GM18507 (cell line): ENCODE measurements at regions not wholly inside any gene's neighbourhood (a gene's known extent, or its start where the extent isn't known, plus 50 kb on each side); places are given as distances from the start of the nearest gene placed in this dataset.

Experiments used
- DNase-seq: peaks from one replicate; pipeline ENCODE4 v3.0.0; 2011; ENCODE audit warnings: low read depth; ENCODE audit not compliant: insufficient read length; ENCODE audit errors: extremely low spot score
- FAIRE-seq: peaks from 2 replicates; lab custom pipeline; 2011; peaks lifted over from hg19 to GRCh38; lab: Jason Lieb, UNC

DNA sequence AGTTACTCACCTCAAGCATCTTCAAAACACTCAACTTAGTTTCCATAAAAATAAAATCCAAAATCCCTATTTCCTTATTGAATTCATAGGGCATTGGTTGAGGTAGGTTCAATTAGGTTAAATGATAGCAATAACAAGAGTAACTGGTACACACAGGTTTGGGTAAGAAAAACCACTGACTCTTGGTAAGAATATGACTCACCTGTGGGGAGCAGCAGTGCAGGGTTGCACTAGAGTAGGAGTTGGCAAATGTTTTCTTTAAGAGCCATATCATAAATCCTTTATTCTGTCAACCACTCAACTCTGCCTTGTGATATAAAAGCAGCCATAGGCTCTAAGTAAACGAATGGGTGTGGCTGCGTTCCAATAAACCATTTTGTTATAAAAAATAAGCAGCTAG, 71.4 kb upstream of the CDH20 start:
- DNase-seq (no peak), FAIRE-seq (no peak)

DNA sequence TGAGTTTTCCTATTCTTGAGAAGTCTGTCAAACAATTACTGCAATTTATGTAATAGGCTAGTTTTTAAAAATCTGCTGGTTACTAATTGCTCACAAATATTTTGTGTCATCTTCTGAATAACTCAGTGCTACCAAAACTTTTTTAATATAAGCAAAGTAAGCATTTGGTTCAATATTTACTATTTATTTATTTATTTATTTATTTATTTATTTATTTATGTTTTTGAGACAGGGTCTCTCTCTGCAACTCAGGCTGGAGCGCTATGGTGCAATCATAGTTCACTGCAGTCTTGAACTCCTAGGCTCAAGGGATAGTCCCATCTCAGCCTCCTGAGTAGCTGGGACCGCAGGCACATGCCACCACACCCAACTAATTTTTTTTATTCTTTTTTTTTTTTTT, 60.4 kb upstream of the CDH20 start:
- DNase-seq, result no peak
- no peak for FAIRE-seq

DNA sequence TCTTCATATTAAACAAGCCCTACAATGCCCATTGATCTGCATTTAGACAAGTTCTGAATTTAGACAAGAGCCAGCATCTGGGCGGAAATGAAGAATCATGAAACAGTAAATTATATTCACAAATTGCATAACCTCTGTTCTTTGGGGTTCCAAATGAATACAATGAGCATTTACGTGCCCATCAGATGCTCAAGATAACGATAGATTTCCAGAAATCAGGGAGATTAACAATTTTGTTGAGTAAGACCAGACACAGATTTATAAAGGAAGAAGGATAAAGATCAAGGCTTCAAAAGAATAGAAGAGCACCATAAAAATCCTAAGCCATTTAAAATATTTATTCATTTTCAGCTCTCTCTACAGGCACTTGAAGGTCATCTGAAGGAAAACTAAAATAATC, 59.7 kb upstream of the CDH20 start:
- FAIRE-seq, result no peak
- no peak for DNase-seq

DNA sequence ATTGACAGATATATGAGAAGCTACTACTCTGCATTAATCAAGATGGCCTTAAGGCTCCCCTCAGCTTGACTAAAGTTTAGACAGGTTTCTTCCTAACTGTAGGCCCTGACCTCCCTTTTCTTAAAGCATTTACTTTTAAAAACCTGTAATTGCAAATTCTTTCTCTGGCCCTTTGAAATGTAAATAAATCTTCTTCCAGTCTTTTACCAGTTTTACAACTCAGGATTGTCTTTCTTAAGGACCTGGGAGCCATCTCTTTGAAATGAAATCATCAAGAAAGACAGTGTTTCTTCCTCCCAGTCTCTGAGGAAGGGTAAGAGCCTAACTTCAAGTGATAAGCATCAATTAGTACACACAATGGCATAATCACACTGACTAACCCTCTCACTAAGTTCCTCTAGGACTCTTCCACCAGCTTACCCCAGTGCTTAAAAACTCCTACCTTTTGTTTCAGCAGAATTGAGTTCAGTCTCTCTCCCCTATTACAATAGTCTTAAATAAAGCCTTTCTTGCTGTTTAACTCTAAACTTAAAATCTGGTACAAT, 58.7 kb upstream of the CDH20 start:
- DNase-seq, result no peak
- no peak for FAIRE-seq

DNA sequence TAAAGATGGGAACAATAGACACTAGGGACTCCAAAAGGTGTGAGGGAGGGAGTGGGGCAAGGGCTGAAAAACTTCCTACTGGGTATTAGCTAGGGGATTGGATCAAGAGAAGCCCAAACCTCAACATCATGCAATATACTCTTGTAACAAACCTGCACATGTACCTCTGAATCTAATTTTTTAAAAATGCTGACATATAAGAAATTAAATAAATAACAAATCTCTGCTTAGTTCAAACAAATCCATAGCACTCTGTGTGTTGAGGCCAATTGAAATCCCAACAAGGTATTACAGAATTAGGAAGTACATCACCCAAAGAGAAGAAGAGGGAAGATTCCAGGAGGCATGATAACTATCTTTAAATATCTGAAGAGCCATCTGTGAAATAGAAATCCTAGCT, 55.4 kb upstream of the CDH20 start:
- no peak for DNase-seq
- no peak for FAIRE-seq

DNA sequence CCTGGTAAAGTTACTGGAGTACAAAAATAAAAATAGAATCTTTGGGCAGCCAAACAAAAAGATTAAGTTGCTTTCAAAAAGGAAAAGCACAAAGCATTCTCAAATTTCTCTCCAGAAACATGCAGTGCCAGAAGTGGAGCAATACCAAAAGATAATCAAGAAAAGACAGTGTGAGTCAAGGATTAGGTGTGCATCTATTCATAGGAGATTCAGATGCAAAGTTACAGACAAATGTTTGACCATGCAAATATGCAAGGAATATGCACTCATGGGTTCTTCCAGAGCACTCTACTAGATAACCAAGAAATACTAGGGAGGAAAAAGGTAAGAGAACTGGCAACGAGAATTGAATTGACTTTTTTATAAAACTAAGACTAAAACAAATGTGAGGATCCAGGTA, 51.8 kb upstream of the CDH20 start:
- DNase-seq, result no peak
- no peak for FAIRE-seq

DNA sequence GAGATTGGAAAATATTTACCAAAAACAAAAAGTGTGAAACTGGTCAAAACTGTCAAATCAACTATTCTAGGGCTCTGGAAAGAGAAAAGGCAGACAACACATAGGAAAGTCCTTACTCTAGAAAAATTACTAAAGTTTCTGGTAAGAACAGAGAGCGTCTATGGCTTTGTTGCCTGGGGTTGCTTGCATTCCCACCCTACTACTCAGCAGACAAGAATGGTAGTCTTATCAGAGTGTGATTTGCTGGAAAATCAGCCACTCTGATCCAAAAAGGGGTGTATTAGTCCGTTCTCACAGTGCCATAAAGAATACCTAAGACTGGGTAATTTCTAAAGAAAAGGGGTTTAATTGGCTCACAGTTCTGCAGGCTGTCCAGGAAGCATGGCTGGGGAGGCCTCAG, 50.3 kb upstream of the CDH20 start:
- DNase-seq (no peak), FAIRE-seq (no peak)
